ENCODE measurements at regions not wholly inside any gene's neighbourhood (a gene's known extent, or its start where the extent isn't known, plus 50 kb on each side); places are given as distances from the start of the nearest gene placed in this dataset.

GRCh38 chr5:103851091-103851490 lies 288.5 kb upstream of the NUDT12 start:
- TF ChIP-seq EZH2 (IDR thresholded peaks at IDR 0.05): no peak
- TF ChIP-seq POLR2AphosphoS5 (IDR thresholded peaks at IDR 0.05; ENCODE audit: borderline replicate concordance, low read depth, low read length): no peak
- no peak for TF ChIP-seq FOXP2 (optimal IDR thresholded peaks at IDR 0.05; ENCODE audit: control extremely low read depth, extremely low read length, insufficient read depth)

Data from SK-N-MC (cell line).